IMR-90 (cell line): ENCODE measurements at regions not wholly inside any gene's neighbourhood (a gene's known extent, or its start where the extent isn't known, plus 50 kb on each side); places are given as distances from the start of the nearest gene placed in this dataset.

ENCODE experiments used
- ATAC-seq: fragments of 200-7000 bp; cut with Tn5 transposase; 2 replicates; pipeline ENCODE4 v1.9.1; 2020; ENCODE audit warnings: low read depth, mild to moderate bottlenecking, moderate library complexity
- BruUV-seq: library from RNA; stranded (reverse); fragments of 400-500 nt; replicated peaks from 2 replicates; lab custom pipeline; 2021; lab: Mats Ljungman, UMichigan
- CTCF ChIA-PET: fragments of 300-600 bp; formaldehyde crosslinking; extraction: SDS; loops from one replicate; lab custom pipeline; 2021; ENCODE audit warnings: antibody characterized with exemption; lab: Yijun Ruan, JAX
- POLR2A ChIA-PET: fragments of 300-600 bp; sonication (Branson Sonifier 250); formaldehyde crosslinking; loops from one replicate; lab custom pipeline; 2022; ENCODE audit warnings: antibody characterized with exemption; ENCODE audit not compliant: unreplicated experiment; lab: Charles Lee
- DNase-seq: peaks from one replicate; pipeline ENCODE4 v3.0.0; 2013
- H2AFZ ChIP-seq: replicated peaks from 2 replicates; pipeline ENCODE3; 2013; ENCODE audit warnings: low read length, mild to moderate bottlenecking; ENCODE audit not compliant: poor library complexity
- H2AK5ac ChIP-seq: 2 replicates; pipeline ENCODE4 v1.6.1; 2013; ENCODE audit warnings: low read depth, low read length, inconsistent platforms
- H2AK9ac ChIP-seq: replicated peaks from 2 replicates; pipeline ENCODE3; 2013; ENCODE audit warnings: mild to moderate bottlenecking, low read depth, low read length, moderate library complexity; ENCODE audit not compliant: poor library complexity
- H2BK120ac ChIP-seq: 2 replicates; pipeline ENCODE4 v1.6.1; 2013; ENCODE audit warnings: low read depth, low read length, inconsistent platforms
- H2BK15ac ChIP-seq: 3 replicates; pipeline ENCODE4 v1.6.1; 2013; ENCODE audit warnings: low read depth, low read length, inconsistent platforms
- H2BK20ac ChIP-seq: 2 replicates; pipeline ENCODE4 v1.6.1; 2013; ENCODE audit warnings: low read depth, mild to moderate bottlenecking, inconsistent platforms, low read length, moderate library complexity
- H2BK5ac ChIP-seq: 2 replicates; pipeline ENCODE4 v1.6.1; 2013; ENCODE audit warnings: mild to moderate bottlenecking, low read depth, low read length, inconsistent platforms; ENCODE audit not compliant: poor library complexity, severe bottlenecking
- H3K14ac ChIP-seq: replicated peaks from 2 replicates; pipeline ENCODE4 v1.6.1; 2013; ENCODE audit warnings: low read depth, low read length, inconsistent platforms
- H3K18ac ChIP-seq: 2 replicates; pipeline ENCODE4 v1.6.1; 2013; ENCODE audit warnings: low read depth, low read length, control low read depth
- H3K23ac ChIP-seq: 2 replicates; pipeline ENCODE4 v1.6.1; 2013; ENCODE audit warnings: low read depth, low read length, inconsistent platforms
- H3K27ac ChIP-seq: 2 replicates; pipeline ENCODE4 v1.5.1; 2013; ENCODE audit warnings: mild to moderate bottlenecking, control low read depth, low read length; ENCODE audit not compliant: insufficient read depth
- H3K27me3 ChIP-seq: 2 replicates; pipeline ENCODE4 v1.6.1; 2013; ENCODE audit warnings: low read length; ENCODE audit not compliant: control insufficient read depth, insufficient read depth
- H3K36me3 ChIP-seq: 2 replicates; pipeline ENCODE4 v1.6.1; 2013; ENCODE audit warnings: low read length, mixed read lengths; ENCODE audit not compliant: control insufficient read depth, insufficient read depth
- H3K4ac ChIP-seq: 2 replicates; pipeline ENCODE4 v1.6.1; 2013; ENCODE audit warnings: low read depth, low read length, inconsistent platforms
- H3K4me1 ChIP-seq: 2 replicates; pipeline ENCODE4 v1.6.1; 2013; ENCODE audit warnings: low read length, mixed read lengths; ENCODE audit not compliant: control insufficient read depth, insufficient read depth
- H3K4me2 ChIP-seq: 2 replicates; pipeline ENCODE4 v1.6.1; 2013; ENCODE audit warnings: low read depth, mild to moderate bottlenecking, control low read depth, low read length, moderate library complexity
- H3K4me3 ChIP-seq: 2 replicates; pipeline ENCODE4 v1.5.1; 2013; ENCODE audit warnings: low read depth, mild to moderate bottlenecking, control low read depth, low read length, moderate library complexity; ENCODE audit not compliant: insufficient read depth
- H3K56ac ChIP-seq: 2 replicates; pipeline ENCODE4 v1.6.1; 2013; ENCODE audit warnings: low read length, inconsistent platforms; ENCODE audit not compliant: insufficient read depth; ENCODE audit errors: extremely low read depth
- H3K79me1 ChIP-seq, 2 experiments: 2 replicates each; pipeline ENCODE4 v1.6.1; 2013; ENCODE audit warnings: low read length in 2 of 2, inconsistent platforms in 1 of 2, low read depth in 1 of 2
- H3K9ac ChIP-seq: 2 replicates; pipeline ENCODE4 v1.6.1; 2013; ENCODE audit warnings: low read depth, low read length, control low read depth
- H3K9me1 ChIP-seq: 2 replicates; pipeline ENCODE4 v1.6.1; 2013; ENCODE audit warnings: low read length, inconsistent platforms; ENCODE audit not compliant: insufficient read depth
- H3K9me3 ChIP-seq: 2 replicates; pipeline ENCODE4 v1.6.1; 2013; ENCODE audit warnings: low read length; ENCODE audit not compliant: control insufficient read depth, insufficient read depth
- H4K20me1 ChIP-seq: 2 replicates; pipeline ENCODE4 v1.6.1; 2013; ENCODE audit warnings: low read length, inconsistent platforms; ENCODE audit not compliant: insufficient read depth
- H4K5ac ChIP-seq: 2 replicates; pipeline ENCODE4 v1.6.1; 2013; ENCODE audit warnings: mild to moderate bottlenecking, low read depth, low read length, control low read depth
- H4K8ac ChIP-seq, 2 experiments: 2 replicates each; pipeline ENCODE4 v1.6.1; 2013; ENCODE audit warnings: low read depth in 2 of 2, low read length in 2 of 2, control low read depth in 1 of 2, inconsistent platforms in 1 of 2
- H4K91ac ChIP-seq: 2 replicates; pipeline ENCODE4 v1.6.1; 2013; ENCODE audit warnings: low read depth, low read length, inconsistent platforms; ENCODE audit not compliant: insufficient read depth
- BHLHE40 ChIP-seq: fragments of 150-350 bp; IDR thresholded peaks from 2 replicates; pipeline ENCODE4 v1.6.1; 2016; ENCODE audit warnings: mild to moderate bottlenecking, low read depth, low read length
- FOS ChIP-seq: fragments of 150-350 bp; IDR thresholded peaks from 2 replicates; pipeline ENCODE4 v1.6.1; 2016; ENCODE audit warnings: low read depth, low read length
- MAZ ChIP-seq: IDR thresholded peaks from 2 replicates; pipeline ENCODE4 v1.6.1; 2012; ENCODE audit warnings: low read depth, mild to moderate bottlenecking, low read length, improper control_type of control experiment, moderate library complexity, borderline replicate concordance
- RCOR1 ChIP-seq: IDR thresholded peaks from 2 replicates; pipeline ENCODE4 v1.6.1; 2012; ENCODE audit warnings: mild to moderate bottlenecking, low read length, improper control_type of control experiment; ENCODE audit not compliant: insufficient replicate concordance
- WGBS, 2 experiments: methylation state at CpG; one replicate each; pipeline versions ENCODE4 v1.1.5 to v1.1.7; 2013; ENCODE audit warnings: missing lambda C conversion rate in 2 of 2; ENCODE audit not compliant: insufficient read length in 1 of 2; ENCODE audit errors: extremely low coverage in 2 of 2; 5-methylcytosine and 5-hydroxymethylcytosine counted together
- dilution Hi-C: fragments of 300-500 bp; cut with HindIII; formaldehyde crosslinking; loops from one replicate; pipeline ENCODE4 v1.14.3; 2018; ENCODE audit warnings: low sequenced_read_pairs; ENCODE audit not compliant: unreplicated experiment
- in situ Hi-C: fragments of 300-500 bp; cut with MboI; formaldehyde crosslinking; loops from 3 replicates; pipeline ENCODE4 v1.14.3; 2019; ENCODE audit warnings: low sequenced_read_pairs, inconsistent platforms, mixed read lengths
- intact Hi-C: fragments of 100-400 bp; cut with micrococcal nuclease; formaldehyde crosslinking; loops from 2 replicates; pipeline ENCODE4 v1.10.0; 2022
- TF ChIP-seq, protein P1 (sequence below): conservative IDR thresholded peaks from 2 replicates; pipeline ENCODE4 v1.5.1; 2012; ENCODE audit warnings: mild to moderate bottlenecking, low read depth, low read length, improper control_type of control experiment
- TF ChIP-seq, protein P2 (sequence below): fragments of 150-350 bp; IDR thresholded peaks from 2 replicates; pipeline ENCODE4 v1.6.1; 2016; ENCODE audit warnings: low read depth, mild to moderate bottlenecking, low read length, moderate library complexity, borderline replicate concordance

DNA sequence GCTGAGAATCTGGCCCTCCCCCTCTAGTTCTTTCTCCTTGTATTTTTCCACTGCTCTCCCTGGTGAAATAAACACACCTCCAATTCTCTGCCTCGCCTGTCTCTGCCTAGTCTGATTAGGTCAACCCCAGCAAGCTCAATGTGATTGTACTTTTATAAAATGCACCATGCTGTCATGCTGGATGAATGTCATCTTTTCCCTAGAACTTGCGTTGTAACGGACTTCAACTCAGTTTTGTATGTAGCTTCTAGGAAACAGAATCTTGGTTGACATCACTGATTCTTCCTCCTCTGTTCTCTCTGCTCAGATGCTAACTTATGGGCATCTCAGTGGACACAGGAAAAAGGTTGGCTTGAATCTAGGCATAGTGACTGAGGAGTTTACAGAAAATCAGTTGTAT, 261.9 kb upstream of the ISX start:
- Histone ChIP-seq H3K23ac (no peak overlapping the region), H2BK20ac (no peak overlapping the region)
- POLR2A ChIA-PET: no interaction called here

More for the DNA sequence above, 261.9 kb upstream of the ISX start:
- Histone ChIP-seq H2BK15ac (no peak overlapping the region), H2AK5ac (no peak overlapping the region), H3K27me3 (no peaks in the 10 kb centered on the region), H4K20me1 (no peaks in the 10 kb centered on the region), H3K4me1 (no peaks in the 10 kb centered on the region), H2AFZ (no peak overlapping the region), H4K91ac (no peak overlapping the region), H3K9ac (no peak overlapping the region), H3K79me1 (no peaks in the 10 kb centered on the region), H3K18ac (no peak overlapping the region), H4K8ac (no peak overlapping the region), H3K36me3 (no peaks in the 10 kb centered on the region), H2BK120ac (no peak overlapping the region), H3K4me2 (no peak overlapping the region), H3K14ac (no peak overlapping the region), H4K5ac (no peak overlapping the region), H3K27ac (no peak overlapping the region), H3K4ac (no peak overlapping the region), H3K9me1 (no peaks in the 10 kb centered on the region), H3K9me3 (peaks cover 36% of the 10 kb centered on the region), H3K4me3 (no peak overlapping the region), H2BK5ac (no peak overlapping the region), H3K56ac (no peak overlapping the region), H2AK9ac (no peak overlapping the region)
- dilution Hi-C loops: no loop called here
- DNase-seq: no peak
- intact Hi-C loops: no loop called here
- in situ Hi-C loops: no loop called here
- CTCF ChIA-PET: no interaction called here
- 40% methylated on average over 3 of the region's 3 CpGs; no CpG with 5 or more reads in 1 of the 2 experiments for WGBS, 2 experiments
- TF ChIP-seq, protein P1, sequence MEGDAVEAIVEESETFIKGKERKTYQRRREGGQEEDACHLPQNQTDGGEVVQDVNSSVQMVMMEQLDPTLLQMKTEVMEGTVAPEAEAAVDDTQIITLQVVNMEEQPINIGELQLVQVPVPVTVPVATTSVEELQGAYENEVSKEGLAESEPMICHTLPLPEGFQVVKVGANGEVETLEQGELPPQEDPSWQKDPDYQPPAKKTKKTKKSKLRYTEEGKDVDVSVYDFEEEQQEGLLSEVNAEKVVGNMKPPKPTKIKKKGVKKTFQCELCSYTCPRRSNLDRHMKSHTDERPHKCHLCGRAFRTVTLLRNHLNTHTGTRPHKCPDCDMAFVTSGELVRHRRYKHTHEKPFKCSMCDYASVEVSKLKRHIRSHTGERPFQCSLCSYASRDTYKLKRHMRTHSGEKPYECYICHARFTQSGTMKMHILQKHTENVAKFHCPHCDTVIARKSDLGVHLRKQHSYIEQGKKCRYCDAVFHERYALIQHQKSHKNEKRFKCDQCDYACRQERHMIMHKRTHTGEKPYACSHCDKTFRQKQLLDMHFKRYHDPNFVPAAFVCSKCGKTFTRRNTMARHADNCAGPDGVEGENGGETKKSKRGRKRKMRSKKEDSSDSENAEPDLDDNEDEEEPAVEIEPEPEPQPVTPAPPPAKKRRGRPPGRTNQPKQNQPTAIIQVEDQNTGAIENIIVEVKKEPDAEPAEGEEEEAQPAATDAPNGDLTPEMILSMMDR: no peak
- TF ChIP-seq BHLHE40 (no peak), FOS (no peak), RCOR1 (no peak), MAZ (no peak)
- TF ChIP-seq, protein P2, sequence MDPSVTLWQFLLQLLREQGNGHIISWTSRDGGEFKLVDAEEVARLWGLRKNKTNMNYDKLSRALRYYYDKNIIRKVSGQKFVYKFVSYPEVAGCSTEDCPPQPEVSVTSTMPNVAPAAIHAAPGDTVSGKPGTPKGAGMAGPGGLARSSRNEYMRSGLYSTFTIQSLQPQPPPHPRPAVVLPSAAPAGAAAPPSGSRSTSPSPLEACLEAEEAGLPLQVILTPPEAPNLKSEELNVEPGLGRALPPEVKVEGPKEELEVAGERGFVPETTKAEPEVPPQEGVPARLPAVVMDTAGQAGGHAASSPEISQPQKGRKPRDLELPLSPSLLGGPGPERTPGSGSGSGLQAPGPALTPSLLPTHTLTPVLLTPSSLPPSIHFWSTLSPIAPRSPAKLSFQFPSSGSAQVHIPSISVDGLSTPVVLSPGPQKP: no peak
- BruUV-seq: no TSS peak
- ATAC-seq: no peak
